CD4-positive, alpha-beta memory T cell (primary cell): ENCODE measurements at regions not wholly inside any gene's neighbourhood (a gene's known extent, or its start where the extent isn't known, plus 50 kb on each side); places are given as distances from the start of the nearest gene placed in this dataset.

Experiments used
- CTCF ChIA-PET: fragments of 350-600 bp; sonication (Branson Sonifier 250); formaldehyde crosslinking; loops from one replicate; lab custom pipeline; 2021; ENCODE audit warnings: inconsistent platforms; ENCODE audit not compliant: partially characterized antibody; lab: Charles Lee
- POLR2A ChIA-PET: fragments of 350-600 bp; sonication (Branson Sonifier 250); formaldehyde crosslinking; loops from one replicate; lab custom pipeline; 2021; ENCODE audit not compliant: partially characterized antibody; lab: Charles Lee
- DNase-seq, 5 donors: peaks; one replicate each; pipeline versions ENCODE4 v3.0.0 to v3.0.0-alpha.2; 2020 to 2022; ENCODE audit warnings: mixed read lengths in 1 of 5
- H3K27ac ChIP-seq: one replicate; pipeline ENCODE4 v1.7.0; 2013; ENCODE audit warnings: low read depth, low read length
- H3K27me3 ChIP-seq: 2 replicates; pipeline ENCODE4 v1.7.0; 2013; ENCODE audit warnings: mild to moderate bottlenecking, low read length, moderate library complexity; ENCODE audit not compliant: insufficient read depth
- H3K36me3 ChIP-seq: 2 replicates; pipeline ENCODE4 v1.7.0; 2013; ENCODE audit warnings: mild to moderate bottlenecking, low read length, moderate library complexity; ENCODE audit not compliant: insufficient read depth
- H3K4me1 ChIP-seq: 2 replicates; pipeline ENCODE4 v1.7.0; 2013; ENCODE audit warnings: mild to moderate bottlenecking, low read length, moderate library complexity; ENCODE audit not compliant: insufficient read depth
- H3K4me3 ChIP-seq, 2 donors: one replicate each; pipeline ENCODE4 v1.7.0; 2013; ENCODE audit warnings: low read length in 2 of 2, mild to moderate bottlenecking in 1 of 2
- H3K9me3 ChIP-seq, 2 donors: one replicate each; pipeline ENCODE4 v1.7.0; 2013; ENCODE audit warnings: low read length in 2 of 2, control low read depth in 1 of 2; ENCODE audit not compliant: control insufficient read depth in 1 of 2
- H3K27ac Mint-ChIP-seq, 7 donors: one replicate each; pipeline ENCODE4 v1.8.0; 2020 to 2021; ENCODE audit warnings: mixed read lengths in 7 of 7, mild to moderate bottlenecking in 6 of 7, inconsistent platforms in 3 of 7, moderate library complexity in 3 of 7
- H3K27me3 Mint-ChIP-seq, 2 donors: one replicate each; pipeline ENCODE4 v1.8.0; 2020 to 2021; ENCODE audit warnings: mixed read lengths in 2 of 2
- H3K36me3 Mint-ChIP-seq, 2 donors: one replicate each; pipeline ENCODE4 v1.8.0; 2020 to 2021; ENCODE audit warnings: mixed read lengths in 2 of 2, inconsistent platforms in 1 of 2, mild to moderate bottlenecking in 1 of 2
- H3K4me1 Mint-ChIP-seq, 4 donors: one replicate each; pipeline ENCODE4 v1.8.0; 2020 to 2021; ENCODE audit warnings: mixed read lengths in 4 of 4, mild to moderate bottlenecking in 1 of 4
- H3K4me3 Mint-ChIP-seq, 8 donors: one replicate each; pipeline ENCODE4 v1.8.0; 2020 to 2021; ENCODE audit warnings: mixed read lengths in 8 of 8, mild to moderate bottlenecking in 7 of 8, moderate library complexity in 6 of 8, inconsistent platforms in 3 of 8
- H3K9me3 Mint-ChIP-seq, 8 donors: one replicate each; pipeline ENCODE4 v1.8.0; 2020 to 2021; ENCODE audit warnings: mixed read lengths in 8 of 8, mild to moderate bottlenecking in 5 of 8, inconsistent platforms in 3 of 8, moderate library complexity in 1 of 8
- intact Hi-C: fragments of 100-400 bp; cut with micrococcal nuclease; formaldehyde crosslinking; loops from one replicate; pipeline ENCODE4 v1.15.1; 2023

DNA sequence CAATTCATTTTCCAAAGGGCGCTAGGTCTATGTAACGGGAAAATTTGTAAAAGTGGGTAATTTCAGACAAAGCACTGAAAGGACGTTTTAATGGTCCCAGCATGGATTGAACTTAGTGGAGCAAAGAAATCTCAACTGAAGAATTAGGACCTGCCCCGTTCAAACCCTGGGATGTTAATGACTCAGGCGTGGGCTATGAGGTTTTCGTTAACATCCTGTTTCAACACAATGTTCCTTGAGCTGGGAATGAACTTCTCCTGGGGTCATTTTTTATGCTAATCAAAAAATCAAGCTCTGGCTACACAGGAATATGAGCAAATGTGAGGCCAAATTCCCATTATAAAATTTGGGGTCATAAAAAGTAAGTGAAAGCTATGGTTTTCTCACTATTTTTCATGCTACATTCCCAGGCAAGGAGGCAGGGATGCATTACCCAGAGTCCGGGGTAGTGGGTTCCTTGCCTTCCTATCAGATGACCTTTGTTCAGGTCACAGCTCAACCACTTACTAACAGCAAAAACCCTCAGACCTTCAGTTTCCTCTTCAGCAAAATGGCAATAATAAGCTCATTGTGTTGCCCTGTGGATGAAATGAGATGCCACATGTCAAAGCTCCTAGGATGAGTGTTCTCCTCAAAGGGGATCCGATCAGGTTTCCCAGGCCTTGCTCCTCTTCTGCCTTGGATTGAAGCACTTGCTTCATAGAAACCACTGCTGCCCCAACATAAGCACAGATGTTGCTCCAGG lies 271.4 kb downstream of the ARRDC4 start:
- no peaks in the 10 kb centered on the region for H3K4me1 Mint-ChIP-seq

DNA sequence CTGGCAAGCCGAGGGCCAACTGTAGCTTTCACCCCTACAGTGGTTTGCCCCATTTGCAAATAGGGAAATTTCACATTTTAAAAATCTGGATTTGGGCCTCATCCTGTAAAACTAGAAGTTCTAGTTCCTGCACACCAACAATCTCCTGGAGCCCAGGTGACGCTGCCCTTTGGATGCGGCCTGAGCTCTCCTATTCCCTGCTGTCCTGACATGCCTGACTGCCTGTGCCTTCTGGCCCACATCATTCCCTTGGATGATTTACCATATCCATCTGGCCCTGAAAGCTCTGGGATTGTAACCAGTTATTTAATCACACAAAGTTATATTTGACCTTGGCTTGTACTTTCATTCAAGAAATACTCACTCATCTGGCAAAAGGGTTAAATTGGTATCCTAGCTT lies 272.3 kb downstream of the ARRDC4 start:
- H3K36me3 Mint-ChIP-seq, result no peaks in the 10 kb centered on the region
- no peaks in the 10 kb centered on the region for H3K4me1 ChIP-seq
- H3K27me3 ChIP-seq, result no peaks in the 10 kb centered on the region
- ChIA-PET POLR2A (no interaction called here), CTCF (no interaction called here)
- no peak overlapping the region for H3K27ac ChIP-seq
- intact Hi-C loops, result no loop called here
- no peak overlapping the region for H3K27ac Mint-ChIP-seq
- H3K4me3 Mint-ChIP-seq, result no peak overlapping the region
- no peak for DNase-seq
- H3K36me3 ChIP-seq, result no peaks in the 10 kb centered on the region
- H3K4me3 ChIP-seq, result no peak overlapping the region
- H3K27me3 Mint-ChIP-seq, result peaks cover 0 to 2% of the 10 kb centered on the region in 2 donors
- no peaks in the 10 kb centered on the region for H3K9me3 ChIP-seq
- H3K4me1 Mint-ChIP-seq, result no peaks in the 10 kb centered on the region
- peaks cover 0 to 3% (median 0%) of the 10 kb centered on the region in 8 donors for H3K9me3 Mint-ChIP-seq

More for the DNA sequence above, 271.4 kb downstream of the ARRDC4 start:
- intact Hi-C loops, result no loop called here
- Histone ChIP-seq H3K27ac (no peak overlapping the region), H3K36me3 (no peaks in the 10 kb centered on the region), H3K4me3 (no peak overlapping the region), H3K9me3 (no peaks in the 10 kb centered on the region), H3K4me1 (no peaks in the 10 kb centered on the region), H3K27me3 (no peaks in the 10 kb centered on the region)
- Mint-ChIP-seq H3K4me3 (no peak overlapping the region), H3K27ac (no peak overlapping the region), H3K9me3 (peaks cover 0 to 3% (median under 1%) of the 10 kb centered on the region in 8 donors), H3K27me3 (peaks cover 0 to 2% of the 10 kb centered on the region in 2 donors), H3K36me3 (no peaks in the 10 kb centered on the region)
- ChIA-PET CTCF (no interaction called here), POLR2A (no interaction called here)
- no peak for DNase-seq

DNA sequence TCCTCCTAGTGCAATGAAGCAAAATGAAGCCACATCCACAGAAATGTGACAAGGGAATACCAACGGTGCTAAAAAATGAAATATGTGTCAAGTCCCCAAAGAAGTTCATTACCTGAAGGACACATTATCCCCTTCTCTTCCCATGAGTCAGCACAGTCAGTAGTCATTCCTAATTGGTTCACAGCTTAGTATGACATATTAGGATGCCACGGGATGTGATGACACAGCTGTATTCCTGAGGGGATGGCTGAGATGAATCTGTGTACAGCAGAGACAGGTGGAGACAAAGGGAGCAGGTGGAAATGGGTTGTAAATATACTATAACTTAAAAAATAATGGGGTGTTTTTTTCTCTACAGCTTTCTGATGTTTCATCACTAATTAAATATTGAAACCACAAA lies 273.4 kb downstream of the ARRDC4 start:
- no peak for DNase-seq
- H3K9me3 Mint-ChIP-seq, result peaks cover 0 to 5% (median 0%) of the 10 kb centered on the region in 8 donors
- Histone ChIP-seq H3K27ac (no peak overlapping the region), H3K9me3 (no peaks in the 10 kb centered on the region), H3K4me1 (no peaks in the 10 kb centered on the region), H3K4me3 (no peak overlapping the region), H3K27me3 (no peaks in the 10 kb centered on the region), H3K36me3 (no peaks in the 10 kb centered on the region)
- intact Hi-C loops, result no loop called here
- no peaks in the 10 kb centered on the region for H3K36me3 Mint-ChIP-seq
- no peaks in the 10 kb centered on the region for H3K4me1 Mint-ChIP-seq
- ChIA-PET CTCF (no interaction called here), POLR2A (interaction anchor here (0.6 kb wide), 1 partner anchor 24 kb away, joined by 3 read pairs; no protein-coding TSS in a partner anchor)
- no peak overlapping the region for H3K4me3 Mint-ChIP-seq
- H3K27me3 Mint-ChIP-seq, result peaks cover 0 to 2% of the 10 kb centered on the region in 2 donors
- no peak overlapping the region for H3K27ac Mint-ChIP-seq

DNA sequence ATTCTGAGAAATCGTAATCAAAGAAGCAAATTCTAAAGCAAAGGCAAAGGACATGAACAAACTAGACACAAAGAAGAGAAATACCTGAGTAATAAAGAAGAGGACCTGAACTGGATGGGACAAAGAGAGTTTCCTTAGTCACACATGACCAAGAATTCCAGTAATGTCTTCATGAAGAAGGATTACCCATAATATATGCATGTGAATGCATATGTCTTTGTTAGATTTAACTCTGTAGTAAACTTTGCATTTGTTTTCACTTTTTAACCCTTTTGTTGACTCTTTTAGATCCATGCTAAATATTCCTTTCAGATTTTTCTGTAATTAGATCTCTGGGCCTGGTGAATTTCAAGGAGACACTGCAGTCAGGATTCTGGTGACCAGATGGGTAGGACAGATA lies 279.8 kb downstream of the ARRDC4 start:
- no peaks in the 10 kb centered on the region for H3K36me3 ChIP-seq
- H3K27ac ChIP-seq, result no peak overlapping the region
- Mint-ChIP-seq H3K4me3 (no peak overlapping the region), H3K9me3 (peaks cover 0 to 3% (median under 1%) of the 10 kb centered on the region in 8 donors), H3K36me3 (no peaks in the 10 kb centered on the region), H3K27me3 (no peaks in the 10 kb centered on the region), H3K4me1 (no peaks in the 10 kb centered on the region), H3K27ac (no peak overlapping the region)
- POLR2A ChIA-PET, result no interaction called here
- no peak for DNase-seq
- no peaks in the 10 kb centered on the region for H3K27me3 ChIP-seq
- H3K9me3 ChIP-seq, result no peaks in the 10 kb centered on the region
- no peak overlapping the region for H3K4me3 ChIP-seq
- CTCF ChIA-PET, result no interaction called here
- H3K4me1 ChIP-seq, result no peaks in the 10 kb centered on the region
- intact Hi-C loops, result no loop called here

DNA sequence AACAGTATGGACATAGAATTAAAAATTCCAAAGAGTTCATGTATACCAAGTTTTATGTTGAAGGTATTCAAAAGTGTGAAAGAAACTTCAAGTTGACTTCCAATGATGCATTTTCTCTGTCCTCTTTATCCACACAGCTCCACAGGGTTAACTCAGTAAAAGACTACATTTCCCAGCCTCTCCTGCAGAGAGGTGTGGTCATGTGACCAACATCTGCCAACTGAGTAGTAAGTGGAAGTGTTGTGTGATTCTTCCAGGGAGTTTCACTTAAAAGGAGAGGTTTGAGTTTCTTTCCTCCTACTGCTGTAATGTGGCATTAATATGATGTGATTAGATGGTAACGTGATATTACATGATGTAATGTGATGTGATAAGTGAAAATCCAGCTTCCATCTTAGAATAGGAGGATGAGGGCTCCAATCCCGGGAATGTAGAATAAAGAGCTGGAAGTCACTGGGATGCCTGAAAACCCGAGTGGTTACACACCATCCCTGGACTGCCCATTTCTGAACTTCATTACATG lies 280.6 kb downstream of the ARRDC4 start:
- H3K4me3 Mint-ChIP-seq, result no peak overlapping the region
- CTCF ChIA-PET, result no interaction called here
- no peaks in the 10 kb centered on the region for H3K36me3 Mint-ChIP-seq

DNA sequence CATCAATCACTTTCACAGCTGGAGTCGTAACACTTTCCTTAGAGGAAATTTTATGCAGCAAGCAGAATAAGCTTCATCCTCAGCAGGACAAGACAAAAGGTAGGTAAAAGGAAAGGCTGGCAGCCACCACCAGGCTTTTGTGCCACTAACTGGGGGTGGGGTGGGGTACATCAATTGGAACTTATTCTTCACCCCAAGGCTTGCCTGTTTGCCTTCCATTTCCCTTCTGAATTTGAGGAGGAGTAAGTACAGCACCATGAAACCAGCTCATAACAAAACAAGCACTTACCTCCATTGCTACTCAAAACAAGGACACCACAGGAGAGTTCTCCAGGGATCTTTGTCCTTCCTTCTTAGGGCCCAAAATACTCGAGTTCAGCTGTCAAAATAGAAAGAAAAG lies 296.8 kb downstream of the ARRDC4 start:
- Histone ChIP-seq H3K4me3 (no peak overlapping the region), H3K36me3 (no peaks in the 10 kb centered on the region), H3K9me3 (no peaks in the 10 kb centered on the region), H3K27me3 (no peaks in the 10 kb centered on the region), H3K4me1 (no peaks in the 10 kb centered on the region), H3K27ac (no peak overlapping the region)
- intact Hi-C loops, result no loop called here
- Mint-ChIP-seq H3K4me3 (no peak overlapping the region), H3K27me3 (peaks cover 5 to 8% of the 10 kb centered on the region in 2 donors), H3K27ac (no peak overlapping the region), H3K9me3 (peaks cover 0 to 25% (median 6%) of the 10 kb centered on the region in 8 donors), H3K4me1 (no peaks in the 10 kb centered on the region), H3K36me3 (no peaks in the 10 kb centered on the region)
- CTCF ChIA-PET, result no interaction called here
- POLR2A ChIA-PET, result no interaction called here
- DNase-seq, result no peak

More for the DNA sequence above, 280.6 kb downstream of the ARRDC4 start:
- intact Hi-C loops, result no loop called here
- H3K9me3 ChIP-seq, result no peaks in the 10 kb centered on the region
- DNase-seq, result no peak
- H3K27me3 ChIP-seq, result no peaks in the 10 kb centered on the region
- no peak overlapping the region for H3K4me3 ChIP-seq
- no peak overlapping the region for H3K27ac Mint-ChIP-seq
- no peaks in the 10 kb centered on the region for H3K4me1 ChIP-seq
- POLR2A ChIA-PET, result no interaction called here
- no peak overlapping the region for H3K27ac ChIP-seq
- no peaks in the 10 kb centered on the region for H3K27me3 Mint-ChIP-seq
- H3K9me3 Mint-ChIP-seq, result peaks cover 0 to 6% (median 2%) of the 10 kb centered on the region in 8 donors
- no peaks in the 10 kb centered on the region for H3K4me1 Mint-ChIP-seq
- H3K36me3 ChIP-seq, result no peaks in the 10 kb centered on the region

DNA sequence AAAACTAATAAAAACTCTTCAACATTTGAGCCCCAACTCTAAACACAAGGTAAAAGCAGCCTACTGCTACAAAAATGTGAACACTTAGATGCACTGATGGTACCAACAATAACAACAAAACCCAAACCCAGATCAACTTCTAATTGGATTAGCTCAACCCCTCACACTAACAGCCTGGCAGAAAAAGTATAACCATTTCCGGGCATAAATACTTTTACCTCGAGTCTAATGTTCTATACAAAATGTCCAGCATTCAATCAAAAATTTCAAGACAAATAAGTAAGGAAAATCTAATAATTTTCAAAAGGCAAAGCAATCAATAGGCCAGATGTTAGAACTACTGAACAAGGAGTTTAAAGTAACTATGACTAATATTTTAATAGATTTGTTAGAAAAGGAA lies 303.3 kb downstream of the ARRDC4 start:
- no peak overlapping the region for H3K4me3 Mint-ChIP-seq
- intact Hi-C loops, result no loop called here
- H3K4me3 ChIP-seq, result no peak overlapping the region
- no peak overlapping the region for H3K27ac ChIP-seq
- H3K9me3 ChIP-seq, result peaks cover 0 to 8% of the 10 kb centered on the region in 2 donors
- H3K4me1 ChIP-seq, result no peaks in the 10 kb centered on the region
- H3K36me3 Mint-ChIP-seq, result no peaks in the 10 kb centered on the region
- H3K36me3 ChIP-seq, result no peaks in the 10 kb centered on the region
- CTCF ChIA-PET, result no interaction called here
- peaks cover 0 to 29% (median 24%) of the 10 kb centered on the region in 8 donors for H3K9me3 Mint-ChIP-seq
- no peak for DNase-seq
- H3K27me3 ChIP-seq, result no peaks in the 10 kb centered on the region
- no peaks in the 10 kb centered on the region for H3K4me1 Mint-ChIP-seq
- no peaks in the 10 kb centered on the region for H3K27me3 Mint-ChIP-seq
- no peak overlapping the region for H3K27ac Mint-ChIP-seq
- POLR2A ChIA-PET, result no interaction called here
